Left ventricle myocardium superior (tissue), 1 donor: ENCODE measurements at regions not wholly inside any gene's neighbourhood (a gene's known extent, or its start where the extent isn't known, plus 50 kb on each side); places are given as distances from the start of the nearest gene placed in this dataset.

Experiments
- ATAC-seq: fragments of 200-7000 bp; cut with Tn5 transposase; one replicate; pipeline ENCODE4 v1.9.1; 2020; ENCODE audit warnings: mild to moderate bottlenecking, moderate library complexity
- DNase-seq: peaks from one replicate; pipeline ENCODE4 v3.0.0-alpha.2; 2020
- intact Hi-C: fragments of 100-400 bp; cut with micrococcal nuclease; formaldehyde crosslinking; loops from one replicate; pipeline ENCODE4 v1.11.0; 2022
- donor health status: DM: no; HTN: yes; CAD: no; lungs with severe emphysema.

- ATAC-seq (no peak), DNase-seq (no peak)
- intact Hi-C loops, result no loop called here
Observed at GRCh38 chr1:221053889-221054288, 174.6 kb downstream of the HLX start.

GRCh38 chr1:221059506-221059905 is 180.3 kb downstream of the HLX start:
- no peak for ATAC-seq
- intact Hi-C loops, result no loop called here
- no peak for DNase-seq

- intact Hi-C loops, result no loop called here
- no peak for ATAC-seq
- no peak for DNase-seq
Observed at GRCh38 chr1:221063651-221064050, 184.4 kb downstream of the HLX start.

GRCh38 chr1:221066351-221067001 is 187.2 kb downstream of the HLX start:
- intact Hi-C loops, result no loop called here
- ATAC-seq (no peak), DNase-seq (no peak)

GRCh38 chr1:221067721-221068120 is 188.5 kb downstream of the HLX start:
- ATAC-seq, result no peak
- no peak for DNase-seq
- intact Hi-C loops, result no loop called here

- intact Hi-C loops, result no loop called here
- ATAC-seq (no peak), DNase-seq (no peak)
Observed at GRCh38 chr1:221069178-221069903, 190.1 kb downstream of the HLX start.

GRCh38 chr1:221069986-221070385 is 190.7 kb downstream of the HLX start:
- intact Hi-C loops, result no loop called here
- DNase-seq (no peak), ATAC-seq (no peak)

- ATAC-seq (no peak), DNase-seq (no peak)
- intact Hi-C loops, result no loop called here
Observed at GRCh38 chr1:221071777-221072176, 192.5 kb downstream of the HLX start.

GRCh38 chr1:221072214-221072613 is 193.0 kb downstream of the HLX start:
- intact Hi-C loops, result no loop called here
- ATAC-seq, result peak; percentile 38
- no peak for DNase-seq

- ATAC-seq (no peak), DNase-seq (no peak)
- intact Hi-C loops, result no loop called here
Observed at GRCh38 chr1:221074332-221074731, 195.1 kb downstream of the HLX start.

GRCh38 chr1:221075911-221076310 is 196.7 kb downstream of the HLX start:
- ATAC-seq (no peak), DNase-seq (no peak)
- intact Hi-C loops, result no loop called here

GRCh38 chr1:221076391-221076811 is 197.2 kb downstream of the HLX start:
- ATAC-seq (no peak), DNase-seq (no peak)
- intact Hi-C loops, result no loop called here

GRCh38 chr1:221078260-221078965 is 199.2 kb downstream of the HLX start:
- ATAC-seq (no peak), DNase-seq (no peak)
- intact Hi-C loops, result no loop called here

GRCh38 chr1:221083902-221084301 is 204.7 kb downstream of the HLX start:
- no peak for ATAC-seq
- intact Hi-C loops, result no loop called here
- no peak for DNase-seq

- DNase-seq, result no peak
- ATAC-seq, result no peak
- intact Hi-C loops, result no loop called here
Observed at GRCh38 chr1:221084681-221085080, 205.4 kb downstream of the HLX start.

GRCh38 chr1:221085701-221086375 is 206.6 kb downstream of the HLX start:
- intact Hi-C loops, result no loop called here
- DNase-seq, result no peak
- ATAC-seq, result peak; percentile 52

GRCh38 chr1:221087919-221088318 is 208.7 kb downstream of the HLX start:
- DNase-seq (no peak), ATAC-seq (no peak)
- intact Hi-C loops, result no loop called here

- ATAC-seq (no peak), DNase-seq (no peak)
- intact Hi-C loops, result no loop called here
Observed at GRCh38 chr1:221089273-221089672, 210.0 kb downstream of the HLX start.

GRCh38 chr1:221089803-221090202 is 210.6 kb downstream of the HLX start:
- intact Hi-C loops, result no loop called here
- ATAC-seq (no peak), DNase-seq (no peak)
